Esophagus muscularis mucosa (tissue), 4 donors: ENCODE measurements at regions not wholly inside any gene's neighbourhood (a gene's known extent, or its start where the extent isn't known, plus 50 kb on each side); places are given as distances from the start of the nearest gene placed in this dataset.

ENCODE experiments used
- DNase-seq: peaks from one replicate; pipeline ENCODE4 v3.0.0-alpha.2; 2017; ENCODE audit errors: extremely low spot score
- H3K27ac ChIP-seq, 4 donors: fragments of 200-600 bp; sonication (generic); replicated peaks in 1 of 4; 1 replicate in 3 of 4; 2 replicates in 1 of 4; pipeline ENCODE4 v1.5.1; 2016 to 2019; ENCODE audit warnings: mild to moderate bottlenecking in 1 of 4
- H3K27me3 ChIP-seq, 4 donors: fragments of 200-600 bp; sonication (generic); one replicate each; pipeline versions ENCODE4 v1.5.1 to v1.6.0; 2016 to 2019
- H3K36me3 ChIP-seq, 4 donors: fragments of 200-600 bp; sonication (generic); one replicate each; pipeline ENCODE4 v1.5.1; 2016 to 2019
- H3K4me1 ChIP-seq, 4 donors: fragments of 200-600 bp; sonication (generic); one replicate each; pipeline ENCODE4 v1.5.1; 2016 to 2019
- H3K4me3 ChIP-seq, 4 donors: fragments of 200-600 bp; sonication (generic); 1 replicate in 2 of 4; 2 replicates in 2 of 4; pipeline ENCODE4 v1.5.1; 2016 to 2019; ENCODE audit warnings: mild to moderate bottlenecking in 4 of 4, moderate library complexity in 1 of 4
- H3K9me3 ChIP-seq, 4 donors: fragments of 200-600 bp; sonication (generic); 1 replicate in 3 of 4; 2 replicates in 1 of 4; pipeline ENCODE4 v1.5.1; 2016 to 2019
- EP300 ChIP-seq: sonication (generic); formaldehyde crosslinking; IDR thresholded peaks from one replicate; pipeline ENCODE4 v1.6.1; 2017; ENCODE audit warnings: antibody characterized with exemption
- POLR2A ChIP-seq: fragments of 450-650 bp; IDR thresholded peaks from one replicate; pipeline ENCODE4 v1.6.1; 2017; ENCODE audit warnings: antibody characterized with exemption, moderate library complexity, mild to moderate bottlenecking, low read depth
- POLR2AphosphoS5 ChIP-seq, 2 donors: sonication (generic); formaldehyde crosslinking; IDR thresholded peaks; one replicate each; pipeline ENCODE4 v1.6.1; 2017; ENCODE audit warnings: antibody characterized with exemption in 2 of 2
- WGBS: methylation state at CpG from one replicate; pipeline ENCODE4 v1.1.5; 2018; 5-methylcytosine and 5-hydroxymethylcytosine counted together
- intact Hi-C: fragments of 100-400 bp; cut with DNase I; formaldehyde crosslinking; loops from one replicate; pipeline ENCODE4 v1.15.1; 2023
- TF ChIP-seq, protein P1 (sequence below), 3 experiments: fragments of 200-600 bp in 2 of 3; fragments of 450-650 bp in 1 of 3; sonication (generic) in 2 of 3; IDR thresholded peaks; one replicate each; pipeline ENCODE4 v1.5.1; 2017 to 2019; ENCODE audit warnings: antibody characterized with exemption in 3 of 3, mild to moderate bottlenecking in 2 of 3, moderate library complexity in 1 of 3

DNA sequence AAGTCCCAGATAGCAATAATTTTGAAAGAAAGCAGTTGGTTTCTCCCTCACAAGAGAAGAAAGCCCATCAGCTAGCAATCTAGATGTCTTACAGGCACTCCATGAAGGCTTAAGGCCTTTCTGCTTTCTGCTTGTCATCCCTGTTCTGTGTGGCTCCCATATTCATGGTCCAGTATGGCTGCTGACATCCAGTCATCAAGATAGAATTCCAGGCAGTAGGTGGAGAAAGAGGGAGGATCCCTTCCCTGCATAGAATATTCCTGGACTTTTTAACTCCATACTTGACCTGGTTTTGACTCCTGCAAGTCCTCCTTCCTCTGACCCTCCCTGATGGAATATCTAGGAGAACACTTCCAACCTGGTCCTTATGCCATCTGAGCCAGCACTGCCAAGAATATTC lies 389.9 kb upstream of the AKR1E2 start:
- DNase-seq: no peak
- Histone ChIP-seq H3K4me3 (no peak overlapping the region), H3K4me1 (peaks cover 0 to 19% (median 7%) of the 10 kb centered on the region in 4 donors), H3K27ac (no peak overlapping the region), H3K36me3 (no peaks in the 10 kb centered on the region), H3K9me3 (no peaks in the 10 kb centered on the region), H3K27me3 (no peaks in the 10 kb centered on the region)
- TF ChIP-seq POLR2AphosphoS5 (IDR thresholded peaks at IDR 0.05) (no peak), EP300 (no peak)
- TF ChIP-seq, protein P1, sequence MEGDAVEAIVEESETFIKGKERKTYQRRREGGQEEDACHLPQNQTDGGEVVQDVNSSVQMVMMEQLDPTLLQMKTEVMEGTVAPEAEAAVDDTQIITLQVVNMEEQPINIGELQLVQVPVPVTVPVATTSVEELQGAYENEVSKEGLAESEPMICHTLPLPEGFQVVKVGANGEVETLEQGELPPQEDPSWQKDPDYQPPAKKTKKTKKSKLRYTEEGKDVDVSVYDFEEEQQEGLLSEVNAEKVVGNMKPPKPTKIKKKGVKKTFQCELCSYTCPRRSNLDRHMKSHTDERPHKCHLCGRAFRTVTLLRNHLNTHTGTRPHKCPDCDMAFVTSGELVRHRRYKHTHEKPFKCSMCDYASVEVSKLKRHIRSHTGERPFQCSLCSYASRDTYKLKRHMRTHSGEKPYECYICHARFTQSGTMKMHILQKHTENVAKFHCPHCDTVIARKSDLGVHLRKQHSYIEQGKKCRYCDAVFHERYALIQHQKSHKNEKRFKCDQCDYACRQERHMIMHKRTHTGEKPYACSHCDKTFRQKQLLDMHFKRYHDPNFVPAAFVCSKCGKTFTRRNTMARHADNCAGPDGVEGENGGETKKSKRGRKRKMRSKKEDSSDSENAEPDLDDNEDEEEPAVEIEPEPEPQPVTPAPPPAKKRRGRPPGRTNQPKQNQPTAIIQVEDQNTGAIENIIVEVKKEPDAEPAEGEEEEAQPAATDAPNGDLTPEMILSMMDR (IDR thresholded peaks at IDR 0.05): no peak
- intact Hi-C loops: no loop called here

DNA sequence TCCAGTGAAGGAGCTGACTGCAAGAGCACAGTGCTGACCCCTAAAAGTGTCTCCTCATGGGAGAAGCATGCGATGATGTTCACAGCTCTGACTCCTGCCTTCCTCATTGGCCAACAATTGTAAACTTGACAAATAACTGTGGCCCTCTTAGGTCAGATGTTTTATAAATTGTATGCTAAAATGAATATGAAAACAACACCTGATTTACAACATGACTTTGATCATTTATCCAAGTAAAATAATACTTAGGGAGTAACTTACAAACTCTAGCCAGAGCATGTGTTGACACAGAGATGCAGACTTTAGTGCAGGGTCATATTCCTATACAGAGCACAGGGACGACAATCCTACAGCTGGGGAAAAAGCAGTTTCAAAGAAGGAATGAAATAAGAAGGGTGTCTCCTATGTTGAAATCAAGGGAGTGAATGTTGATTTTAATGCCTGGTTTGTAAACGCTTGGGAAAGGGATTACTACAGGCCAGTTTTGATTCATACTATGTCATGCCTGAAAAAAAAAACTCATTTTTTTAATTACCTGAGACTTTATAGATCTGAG lies 391.4 kb upstream of the AKR1E2 start:
- Histone ChIP-seq H3K27me3 (no peaks in the 10 kb centered on the region), H3K9me3 (no peaks in the 10 kb centered on the region), H3K36me3 (no peaks in the 10 kb centered on the region), H3K4me1 (peaks cover 0 to 15% (median 7%) of the 10 kb centered on the region in 4 donors), H3K4me3 (no peak overlapping the region), H3K27ac (no peak overlapping the region)
- TF ChIP-seq EP300 (no peak), POLR2A (no peak), POLR2AphosphoS5 (IDR thresholded peaks at IDR 0.05) (no peak)
- TF ChIP-seq, protein P1 (IDR thresholded peaks at IDR 0.05): no peak
- intact Hi-C loops: no loop called here
- WGBS: 86% methylated on average over 3 of the region's 3 CpGs
- DNase-seq: no peak

DNA sequence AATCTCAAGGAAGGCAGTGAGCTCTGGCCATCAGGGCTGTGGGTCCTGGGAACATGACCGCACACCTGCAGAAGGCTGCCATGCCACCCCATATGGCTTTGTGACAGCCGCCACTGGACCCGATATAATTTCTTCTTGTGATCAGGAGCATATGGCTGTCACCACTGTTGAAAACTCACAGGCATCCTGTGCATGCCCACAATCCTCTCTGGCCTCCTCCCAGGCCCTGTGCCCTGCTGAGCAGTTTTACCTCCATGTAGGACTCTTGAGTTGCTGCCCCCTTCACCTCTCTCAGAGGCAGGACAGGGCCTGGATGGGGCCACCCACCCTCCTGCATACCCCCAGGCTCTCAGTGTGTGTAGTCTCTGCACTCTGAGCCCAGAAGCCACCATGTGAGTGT lies 391.9 kb upstream of the AKR1E2 start:
- peaks cover 0 to 11% (median 5%) of the 10 kb centered on the region in 4 donors for H3K4me1 ChIP-seq
- no peak overlapping the region for H3K27ac ChIP-seq
- H3K9me3 ChIP-seq: no peaks in the 10 kb centered on the region
- intact Hi-C loops: no loop called here
- DNase-seq: no peak
- H3K36me3 ChIP-seq: no peaks in the 10 kb centered on the region
- no peak overlapping the region for H3K4me3 ChIP-seq
- H3K27me3 ChIP-seq: no peaks in the 10 kb centered on the region
- TF ChIP-seq POLR2A: no peak
- TF ChIP-seq POLR2AphosphoS5 (IDR thresholded peaks at IDR 0.05): no peak
- TF ChIP-seq, protein P1 (IDR thresholded peaks at IDR 0.05): no peak
- TF ChIP-seq EP300: no peak
- 96% methylated on average over 3 of the region's 3 CpGs for WGBS

DNA sequence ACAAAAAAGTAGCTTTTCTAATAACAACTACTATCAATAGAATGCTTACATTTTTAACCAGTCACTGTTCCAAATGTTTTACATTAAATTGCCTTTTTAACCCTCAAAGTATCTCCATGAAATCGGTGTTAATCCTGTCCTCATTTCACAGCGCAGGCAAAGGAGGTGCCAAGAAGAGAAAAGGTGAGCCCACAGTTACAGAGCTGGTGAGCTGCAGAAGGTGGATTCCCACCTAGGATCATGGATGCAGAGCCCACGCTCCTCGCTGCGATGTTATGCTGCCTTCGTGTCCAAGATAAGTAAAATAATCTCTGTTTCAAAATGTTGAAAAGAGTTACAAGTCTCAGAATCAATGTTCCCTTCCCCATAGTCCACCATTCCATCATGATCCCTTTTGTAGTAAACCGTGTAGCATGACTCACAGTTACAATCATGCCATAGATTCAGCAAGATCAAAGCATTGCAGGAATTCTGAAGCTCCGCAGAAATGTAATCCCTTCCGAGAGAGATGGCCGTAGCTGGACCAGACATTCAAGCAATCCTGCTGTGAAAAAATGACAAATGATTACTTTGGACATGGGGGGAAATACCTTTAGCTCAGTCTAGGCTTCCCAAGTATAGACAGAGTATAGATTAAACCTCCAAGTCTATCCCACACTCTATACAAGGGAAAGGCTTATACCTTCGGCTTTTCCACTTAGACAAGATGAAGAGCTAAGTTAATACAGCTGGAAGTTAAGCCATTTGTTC lies 394.7 kb upstream of the AKR1E2 start:
- no peak for TF ChIP-seq EP300
- no peak for TF ChIP-seq POLR2A
- no peak for TF ChIP-seq POLR2AphosphoS5 (IDR thresholded peaks at IDR 0.05)

DNA sequence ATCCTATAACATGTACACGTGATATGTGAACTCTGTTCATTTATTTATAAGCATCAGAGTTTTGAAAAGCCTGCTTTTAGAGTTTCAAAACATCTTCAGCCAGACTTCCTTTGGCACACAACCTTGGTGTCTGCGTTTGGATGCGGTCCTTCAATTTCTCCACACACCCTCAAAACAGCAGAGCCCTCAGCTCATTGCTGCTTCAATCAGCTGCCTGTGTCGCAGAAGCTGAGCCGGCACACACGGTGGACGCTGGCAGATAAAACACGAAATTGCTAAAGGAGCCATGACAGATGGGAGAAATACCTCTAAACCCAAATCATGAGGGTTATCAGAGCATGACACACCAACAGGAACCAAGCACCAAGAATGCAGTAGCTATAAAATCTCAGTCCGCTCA lies 396.4 kb upstream of the AKR1E2 start:
- no peaks in the 10 kb centered on the region for H3K9me3 ChIP-seq
- DNase-seq: no peak
- no peak overlapping the region for H3K27ac ChIP-seq
- no peaks in the 10 kb centered on the region for H3K36me3 ChIP-seq
- 89% methylated on average over 9 of the region's 9 CpGs for WGBS
- peaks cover 0 to 15% (median 9%) of the 10 kb centered on the region in 4 donors for H3K4me1 ChIP-seq
- TF ChIP-seq EP300 (no peak), POLR2A (no peak), POLR2AphosphoS5 (IDR thresholded peaks at IDR 0.05) (no peak)
- TF ChIP-seq, protein P1 (IDR thresholded peaks at IDR 0.05): no peak
- no peak overlapping the region for H3K4me3 ChIP-seq
- no peaks in the 10 kb centered on the region for H3K27me3 ChIP-seq
- intact Hi-C loops: no loop called here

More for the DNA sequence above, 394.7 kb upstream of the AKR1E2 start:
- WGBS: 87% methylated on average over 11 of the region's 11 CpGs
- intact Hi-C loops: no loop called here
- no peak for DNase-seq
- no peaks in the 10 kb centered on the region for H3K9me3 ChIP-seq
- no peaks in the 10 kb centered on the region for H3K36me3 ChIP-seq
- H3K27ac ChIP-seq: peak overlapping the region in 1 of 4 donors; percentile 46
- H3K4me1 ChIP-seq: peaks cover 0 to 15% (median 9%) of the 10 kb centered on the region in 4 donors
- no peaks in the 10 kb centered on the region for H3K27me3 ChIP-seq
- no peak overlapping the region for H3K4me3 ChIP-seq
